NCI-H2196 treated with DMSO at 0.1 percent for 48 hours (cell line): ENCODE measurements at regions not wholly inside any gene's neighbourhood (a gene's known extent, or its start where the extent isn't known, plus 50 kb on each side); places are given as distances from the start of the nearest gene placed in this dataset.

ENCODE experiments used
- DNase-seq: peaks from one replicate; lab custom pipeline; 2025; ENCODE audit not compliant: unreplicated experiment; lab: John Stamatoyannopoulos, UW

GRCh38 chr11:127656116-127656836 lies 655.7 kb upstream of the KIRREL3 start:
- DNase-seq = no peak

DNA sequence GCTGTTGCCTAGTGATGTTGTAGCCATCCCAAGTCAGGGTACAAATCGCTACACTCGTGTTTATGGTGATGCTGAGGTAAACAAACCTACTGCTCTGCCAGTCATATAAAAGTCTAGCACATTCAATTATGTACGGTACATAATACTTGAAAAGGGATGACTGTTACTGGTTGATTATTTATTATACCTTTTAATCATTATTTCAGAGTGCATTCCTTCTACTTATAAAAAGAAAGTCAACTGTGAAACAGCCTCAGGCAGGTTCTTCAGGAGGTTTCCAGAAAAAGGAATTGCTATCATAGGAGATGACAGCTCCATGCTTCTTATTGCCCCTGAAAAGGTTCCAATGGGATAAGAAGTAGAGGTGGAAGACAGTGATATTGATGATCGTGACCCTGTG lies 652.5 kb upstream of the KIRREL3 start:
- no peak for DNase-seq

GRCh38 chr11:127651888-127652221 lies 651.3 kb upstream of the KIRREL3 start:
- no peak for DNase-seq

- DNase-seq = no peak
These were observed 650.8 kb upstream of the KIRREL3 start for GRCh38 chr11:127651175-127651887.

DNA sequence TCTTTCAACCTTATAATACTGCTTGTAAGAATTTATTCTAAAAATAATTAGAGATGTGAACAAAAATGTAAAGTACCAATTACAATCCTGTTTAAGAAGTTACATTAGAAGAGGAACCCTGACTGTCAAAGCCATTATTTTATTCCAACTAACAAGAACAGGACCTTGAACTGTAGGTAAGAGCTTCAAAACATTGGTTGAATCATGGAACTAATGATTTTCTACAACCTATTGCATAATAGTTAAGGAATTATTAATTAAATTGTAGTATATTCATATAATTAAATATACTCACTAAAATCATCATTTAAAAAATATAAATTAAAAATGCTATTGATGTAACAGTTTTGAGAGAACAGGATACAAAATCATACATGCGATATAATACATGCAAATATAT lies 649.4 kb upstream of the KIRREL3 start:
- no peak for DNase-seq

DNA sequence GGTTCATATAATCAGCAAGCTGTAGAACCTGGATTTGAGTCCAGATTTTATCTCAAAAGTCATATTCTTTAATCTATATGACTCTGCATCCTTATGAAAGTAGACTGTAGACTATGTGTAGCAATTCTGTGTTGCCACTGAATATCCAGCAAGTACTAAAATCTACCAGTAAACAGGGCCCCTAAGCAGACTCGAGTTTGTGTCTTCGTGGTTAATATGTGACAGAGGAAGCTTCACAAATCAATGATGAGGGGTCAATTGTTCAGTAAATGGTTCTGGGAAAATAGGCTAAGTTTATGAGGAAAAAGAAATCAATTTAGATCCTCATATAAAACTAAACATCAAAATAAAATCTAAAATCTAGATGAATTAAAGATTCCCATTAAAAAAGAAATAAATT lies 648.5 kb upstream of the KIRREL3 start:
- DNase-seq = no peak

DNA sequence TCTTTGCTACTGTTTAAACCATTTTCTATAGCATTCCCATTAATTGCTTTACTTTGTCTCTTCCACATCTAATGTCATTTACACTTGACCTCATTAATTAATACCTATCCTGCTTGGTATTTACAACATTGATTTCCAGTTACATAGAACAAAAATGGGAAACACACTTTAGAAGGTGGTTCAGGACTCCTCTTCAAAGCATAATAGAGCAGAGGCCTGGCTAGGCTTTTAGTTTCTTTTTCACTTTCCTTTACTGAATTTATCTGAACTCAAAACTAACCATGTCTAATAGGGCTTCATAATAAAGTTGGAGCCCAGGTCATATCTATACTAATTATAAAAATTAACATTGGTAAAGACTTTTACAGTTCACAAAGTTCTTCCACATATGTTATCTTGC lies 648.0 kb upstream of the KIRREL3 start:
- DNase-seq = no peak

- DNase-seq = no peak
These were observed 643.8 kb upstream of the KIRREL3 start for GRCh38 chr11:127644366-127644765.

GRCh38 chr11:127643268-127644058 lies 642.9 kb upstream of the KIRREL3 start:
- DNase-seq = no peak

GRCh38 chr11:127640561-127641451 lies 640.2 kb upstream of the KIRREL3 start:
- no peak for DNase-seq

GRCh38 chr11:127639916-127640315 lies 639.3 kb upstream of the KIRREL3 start:
- no peak for DNase-seq

GRCh38 chr11:127632976-127633680 lies 632.6 kb upstream of the KIRREL3 start:
- DNase-seq = no peak

DNA sequence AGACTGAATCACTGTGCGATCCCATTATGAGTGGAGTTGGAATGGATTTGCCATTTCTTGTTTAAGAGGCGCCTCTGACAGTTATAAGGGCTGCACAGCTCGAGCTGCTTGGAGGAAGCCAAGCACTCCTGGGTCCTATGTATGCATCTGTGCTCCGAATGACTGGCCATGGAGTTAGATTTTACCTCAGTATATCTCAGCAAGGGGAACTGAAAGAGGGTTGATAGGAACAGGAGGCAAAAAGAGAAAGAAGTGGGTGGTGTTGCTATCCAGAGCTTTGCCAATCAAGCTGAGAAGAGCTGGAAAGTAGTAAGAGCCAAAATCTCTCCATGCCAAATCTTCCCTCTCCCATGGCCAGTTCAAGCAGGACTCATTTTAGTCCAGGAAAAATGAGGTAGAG lies 632.0 kb upstream of the KIRREL3 start:
- no peak for DNase-seq

GRCh38 chr11:127631974-127632373 lies 631.4 kb upstream of the KIRREL3 start:
- no peak for DNase-seq

GRCh38 chr11:127629200-127629599 lies 628.6 kb upstream of the KIRREL3 start:
- no peak for DNase-seq

DNA sequence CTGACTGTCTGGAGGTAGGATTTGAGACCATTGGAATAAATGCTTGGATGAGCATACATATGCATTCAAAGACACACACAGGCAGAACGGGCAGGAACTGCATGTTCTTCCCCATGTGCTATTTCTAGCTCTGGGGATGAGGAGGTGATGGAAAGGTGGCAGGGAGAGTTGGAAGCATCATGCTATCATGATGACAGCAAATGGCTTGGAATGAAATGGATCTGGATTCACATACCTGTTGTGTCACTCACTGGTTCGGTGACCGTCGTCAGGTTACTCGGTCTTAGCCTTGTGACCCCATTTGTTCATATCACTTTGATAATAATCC lies 627.9 kb upstream of the KIRREL3 start:
- no peak for DNase-seq

- peak; percentile 54 for DNase-seq
These were observed 627.3 kb upstream of the KIRREL3 start for GRCh38 chr11:127627629-127628457.

- no peak for DNase-seq
These were observed 626.6 kb upstream of the KIRREL3 start for GRCh38 chr11:127627204-127627603.

GRCh38 chr11:127625402-127625801 lies 624.8 kb upstream of the KIRREL3 start:
- DNase-seq = no peak
